Testis (tissue), 2 donors: ENCODE measurements at regions not wholly inside any gene's neighbourhood (a gene's known extent, or its start where the extent isn't known, plus 50 kb on each side); places are given as distances from the start of the nearest gene placed in this dataset.

ENCODE experiments used
- DNase-seq: peaks from one replicate; pipeline ENCODE4 v3.0.0-alpha.2; 2019
- H3K27ac ChIP-seq, 2 donors: fragments of 200-600 bp; sonication (generic); one replicate each; pipeline ENCODE4 v1.5.1; 2019
- H3K27me3 ChIP-seq: fragments of 200-600 bp; sonication (generic); one replicate; pipeline ENCODE4 v1.5.1; 2019
- H3K36me3 ChIP-seq: fragments of 200-600 bp; sonication (generic); one replicate; pipeline ENCODE4 v1.5.1; 2017; ENCODE audit warnings: low read depth; ENCODE audit errors: missing control alignments
- H3K4me1 ChIP-seq: fragments of 200-600 bp; sonication (generic); one replicate; pipeline ENCODE4 v1.5.1; 2019
- H3K4me3 ChIP-seq, 2 donors: fragments of 200-600 bp; sonication (generic); one replicate each; pipeline ENCODE4 v1.5.1; 2017 to 2019
- H3K9me3 ChIP-seq: fragments of 200-600 bp; sonication (generic); one replicate; pipeline ENCODE4 v1.5.1; 2017
- CTCF ChIP-seq, 3 experiments: fragments of 450-650 bp in 2 of 3; fragments of 200-600 bp in 1 of 3; sonication (generic) in 1 of 3; IDR thresholded peaks; one replicate each; pipeline ENCODE4 v1.5.1; 2016 to 2019; ENCODE audit warnings: antibody characterized with exemption in 3 of 3, mild to moderate bottlenecking in 2 of 3, moderate library complexity in 1 of 3
- POLR2A ChIP-seq: fragments of 450-650 bp; IDR thresholded peaks from one replicate; pipeline ENCODE4 v1.6.1; 2017; ENCODE audit warnings: antibody characterized with exemption, mild to moderate bottlenecking, moderate library complexity
- WGBS, 2 donors: methylation state at CpG; one replicate each; pipeline ENCODE4 v1.1.5; 2018; 5-methylcytosine and 5-hydroxymethylcytosine counted together
- intact Hi-C: fragments of 100-400 bp; cut with DNase I; formaldehyde crosslinking; loops from one replicate; pipeline ENCODE4 v1.15.1; 2023; ENCODE audit warnings: low total_unique reads

- H3K9me3 ChIP-seq, result no peaks in the 10 kb centered on the region
- H3K36me3 ChIP-seq, result no peaks in the 10 kb centered on the region
- no peak overlapping the region for H3K27ac ChIP-seq
- 57 to 69% methylated on average over 6 of the region's 6 CpGs for WGBS, 2 donors
- H3K4me3 ChIP-seq, result no peak overlapping the region
- no peak for DNase-seq
- TF ChIP-seq POLR2A, result no peak
- TF ChIP-seq CTCF (IDR thresholded peaks at IDR 0.05), result no peak
- no peaks in the 10 kb centered on the region for H3K4me1 ChIP-seq
- intact Hi-C loops, result no loop called here
- H3K27me3 ChIP-seq, result no peaks in the 10 kb centered on the region
Measured at GRCh38 chr2:104501342-104501741, 352.6 kb upstream of the POU3F3 start.

- Histone ChIP-seq H3K27ac (no peak overlapping the region), H3K9me3 (no peaks in the 10 kb centered on the region), H3K4me1 (no peaks in the 10 kb centered on the region), H3K27me3 (no peaks in the 10 kb centered on the region), H3K4me3 (no peak overlapping the region), H3K36me3 (no peaks in the 10 kb centered on the region)
- DNase-seq, result no peak
- intact Hi-C loops, result no loop called here
- whole genome bisulfite sequencing, 2 donors, result 38 to 54% methylated on average over 14 of the region's 14 CpGs
- no peak for TF ChIP-seq POLR2A
- TF ChIP-seq CTCF (IDR thresholded peaks at IDR 0.05), result no peak
Measured at GRCh38 chr2:104501929-104502328, 352.0 kb upstream of the POU3F3 start.

GRCh38 chr2:104502901-104503300 lies 351.0 kb upstream of the POU3F3 start:
- no peaks in the 10 kb centered on the region for H3K4me1 ChIP-seq
- no peaks in the 10 kb centered on the region for H3K9me3 ChIP-seq
- intact Hi-C loops, result no loop called here
- no peaks in the 10 kb centered on the region for H3K36me3 ChIP-seq
- H3K4me3 ChIP-seq, result no peak overlapping the region
- 43 to 48% methylated on average over 4 to 7 of the region's 7 CpGs for WGBS, 2 donors
- peak; percentile 22 for DNase-seq
- no peak for TF ChIP-seq POLR2A
- no peak for TF ChIP-seq CTCF (IDR thresholded peaks at IDR 0.05)
- no peak overlapping the region for H3K27ac ChIP-seq
- no peaks in the 10 kb centered on the region for H3K27me3 ChIP-seq

- no peaks in the 10 kb centered on the region for H3K27me3 ChIP-seq
- no peak overlapping the region for H3K4me3 ChIP-seq
- H3K27ac ChIP-seq, result no peak overlapping the region
- 51% methylated on average over 8 of the region's 8 CpGs for WGBS, 2 donors
- no peak for DNase-seq
- no peaks in the 10 kb centered on the region for H3K36me3 ChIP-seq
- no peak for TF ChIP-seq POLR2A
- no peak for TF ChIP-seq CTCF (IDR thresholded peaks at IDR 0.05)
- intact Hi-C loops, result no loop called here
- no peaks in the 10 kb centered on the region for H3K9me3 ChIP-seq
- H3K4me1 ChIP-seq, result no peaks in the 10 kb centered on the region
Measured at GRCh38 chr2:104504331-104505073, 349.4 kb upstream of the POU3F3 start.

- no peaks in the 10 kb centered on the region for H3K9me3 ChIP-seq
- H3K27ac ChIP-seq, result no peak overlapping the region
- no peak for TF ChIP-seq CTCF (IDR thresholded peaks at IDR 0.05)
- TF ChIP-seq POLR2A, result no peak
- H3K36me3 ChIP-seq, result no peaks in the 10 kb centered on the region
- no peaks in the 10 kb centered on the region for H3K27me3 ChIP-seq
- no peak for DNase-seq
- WGBS, 2 donors, result 84 to 92% methylated on average over 6 of the region's 6 CpGs
- intact Hi-C loops, result no loop called here
- H3K4me3 ChIP-seq, result no peak overlapping the region
- no peaks in the 10 kb centered on the region for H3K4me1 ChIP-seq
Measured at GRCh38 chr2:104518256-104518655, 335.7 kb upstream of the POU3F3 start.
